Activated CD4-positive, alpha-beta memory T cell treated with anti-CD3 and anti-CD28 coated beads, Interleukin-2, amount 10 ng/mL, durations not matched to agents 7 days and 5 days (primary cell): ENCODE measurements at regions not wholly inside any gene's neighbourhood (a gene's known extent, or its start where the extent isn't known, plus 50 kb on each side); places are given as distances from the start of the nearest gene placed in this dataset.
"Not testable (repeated sequence)": the region's sequence is repeated elsewhere in the genome, so short reads cannot be mapped to it uniquely, and the experiment has no call there.

ENCODE experiments used
- CTCF ChIA-PET: fragments of 350-600 bp; sonication (Branson Sonifier 250); formaldehyde crosslinking; loops from one replicate; lab custom pipeline; 2021; ENCODE audit warnings: antibody characterized with exemption, inconsistent platforms; lab: Charles Lee
- POLR2A ChIA-PET: fragments of 350-600 bp; sonication (Branson Sonifier 250); formaldehyde crosslinking; loops from one replicate; lab custom pipeline; 2021; ENCODE audit warnings: antibody characterized with exemption; lab: Charles Lee
- DNase-seq: peaks from one replicate; pipeline ENCODE4 v3.0.0-alpha.2; 2020
- H3K27ac Mint-ChIP-seq: one replicate; pipeline ENCODE4 v1.8.0; 2021; ENCODE audit warnings: mild to moderate bottlenecking, mixed read lengths
- H3K27me3 Mint-ChIP-seq: one replicate; pipeline ENCODE4 v1.8.0; 2021; ENCODE audit warnings: mixed read lengths
- H3K36me3 Mint-ChIP-seq: one replicate; pipeline ENCODE4 v1.8.0; 2021; ENCODE audit warnings: low read depth, mixed read lengths
- H3K4me1 Mint-ChIP-seq: one replicate; pipeline ENCODE4 v1.8.0; 2021; ENCODE audit warnings: mixed read lengths
- H3K4me3 Mint-ChIP-seq: one replicate; pipeline ENCODE4 v1.8.0; 2021; ENCODE audit warnings: mild to moderate bottlenecking, mixed read lengths
- H3K9me3 Mint-ChIP-seq: one replicate; pipeline ENCODE4 v1.8.0; 2021; ENCODE audit warnings: mixed read lengths

DNA sequence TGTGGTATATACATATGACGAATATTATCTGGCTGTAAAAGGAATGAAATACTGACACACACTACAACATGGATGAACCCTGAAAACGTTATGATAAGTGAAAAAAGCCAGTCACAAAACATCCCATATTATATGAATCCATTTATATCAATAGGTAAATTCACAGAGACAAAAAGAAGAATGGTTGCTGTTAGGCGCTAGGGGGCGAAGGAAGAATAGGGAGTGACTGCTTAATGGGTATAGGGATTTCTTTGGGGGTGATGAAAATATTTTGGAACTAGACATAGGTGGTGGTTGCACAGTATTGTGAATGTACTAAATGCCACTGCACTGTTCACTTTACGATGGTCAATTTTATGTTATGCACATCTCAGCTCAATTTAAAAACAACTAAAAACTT, 96.4 kb upstream of the EGFL6 start:
- Mint-ChIP-seq H3K36me3 (peaks cover 4% of the 10 kb centered on the region), H3K27me3 (no peaks in the 10 kb centered on the region), H3K4me3 (no peak overlapping the region), H3K4me1 (peaks cover 31% of the 10 kb centered on the region), H3K27ac (no peak overlapping the region), H3K9me3 (no peaks in the 10 kb centered on the region)
- no peak for DNase-seq
- ChIA-PET CTCF (interaction anchor here (1.5 to 2.7 kb wide), 2 partner anchors 15 to 526 kb away, joined by 5 to 10 read pairs; no protein-coding TSS in a partner anchor), POLR2A (interaction anchor here (1.3 kb wide), 1 partner anchor 382 kb away, joined by 3 read pairs; no protein-coding TSS in a partner anchor)

DNA sequence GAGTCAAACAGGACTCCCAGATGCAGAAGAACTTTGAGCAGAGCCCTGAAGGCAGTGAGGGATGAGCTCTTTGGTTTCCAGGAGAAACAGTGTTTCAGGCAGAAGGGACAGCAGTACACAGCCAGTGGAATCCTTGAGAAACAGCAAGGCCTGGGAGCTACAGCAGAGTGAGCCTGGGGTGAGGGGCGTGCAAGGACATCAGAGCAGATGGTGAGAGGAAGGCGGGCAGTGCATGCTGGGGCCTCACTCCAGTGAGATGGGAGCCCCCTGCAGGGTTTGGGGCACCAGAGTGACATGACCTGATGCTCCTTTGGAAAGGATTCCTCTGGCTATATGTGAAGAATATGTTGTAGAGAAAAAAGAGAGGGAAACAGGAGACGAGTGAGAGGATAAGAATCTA, 98.1 kb upstream of the EGFL6 start:
- H3K9me3 Mint-ChIP-seq, result no peaks in the 10 kb centered on the region

DNA sequence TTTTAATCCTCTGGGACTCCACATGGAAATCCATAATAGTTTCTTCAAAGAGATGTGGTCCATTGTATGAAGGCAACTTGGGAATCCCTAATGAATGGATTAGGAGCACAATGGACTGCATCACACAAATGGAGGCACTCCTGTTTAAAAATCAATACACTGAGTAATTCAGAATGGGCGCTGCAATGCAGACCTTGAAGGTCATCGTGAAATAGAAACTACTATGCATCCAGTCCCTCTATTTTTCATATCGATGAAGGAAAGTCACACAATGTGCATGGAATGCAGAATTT, 98.8 kb upstream of the EGFL6 start:
- DNase-seq, result no peak
- POLR2A ChIA-PET, result no interaction called here
- CTCF ChIA-PET, result no interaction called here
- Mint-ChIP-seq H3K4me3 (no peak overlapping the region), H3K36me3 (peaks cover 4% of the 10 kb centered on the region), H3K9me3 (no peaks in the 10 kb centered on the region), H3K4me1 (peaks cover 31% of the 10 kb centered on the region), H3K27ac (no peak overlapping the region), H3K27me3 (no peaks in the 10 kb centered on the region)

More for the DNA sequence above, 98.1 kb upstream of the EGFL6 start:
- CTCF ChIA-PET, result no interaction called here
- POLR2A ChIA-PET, result no interaction called here
- no peak for DNase-seq
- no peak overlapping the region for H3K4me3 Mint-ChIP-seq
- H3K27me3 Mint-ChIP-seq, result no peaks in the 10 kb centered on the region
- H3K36me3 Mint-ChIP-seq, result peaks cover 4% of the 10 kb centered on the region
- H3K4me1 Mint-ChIP-seq, result peaks cover 31% of the 10 kb centered on the region
- H3K27ac Mint-ChIP-seq, result no peak overlapping the region

DNA sequence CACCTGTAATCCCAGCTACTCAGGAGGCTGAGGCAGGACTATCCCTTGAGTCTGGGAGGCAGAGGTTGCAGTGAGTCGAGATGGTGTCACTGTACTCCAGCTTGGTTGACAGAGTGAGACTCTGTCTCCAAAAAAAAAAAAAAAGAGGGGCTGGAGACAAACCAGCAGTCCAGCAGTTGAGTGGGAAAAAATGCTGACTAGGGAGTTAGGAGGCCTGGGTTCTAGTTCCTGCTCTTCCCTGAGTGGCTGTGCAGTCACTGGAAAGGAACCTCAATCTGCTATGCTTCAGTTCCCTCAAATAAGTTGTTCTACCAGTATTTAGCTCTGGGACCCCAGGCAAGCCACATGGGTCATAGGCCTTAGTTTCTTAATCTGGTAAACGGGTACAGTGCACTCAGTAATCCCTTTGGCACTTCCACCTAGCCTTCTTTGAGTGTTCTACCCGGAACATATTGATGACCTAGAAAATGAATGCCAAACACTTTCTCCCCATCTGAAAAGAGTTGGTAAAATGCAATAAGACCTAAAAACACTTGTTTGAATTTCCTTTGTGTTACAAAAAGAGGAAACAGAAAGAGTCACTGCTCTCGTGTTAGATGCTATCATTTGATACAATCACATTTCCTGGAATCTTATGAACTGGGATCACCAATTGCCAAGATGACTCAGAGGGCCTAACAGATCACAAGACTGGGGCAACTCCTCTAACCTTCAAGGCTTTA, 99.3 kb upstream of the EGFL6 start:
- no peaks in the 10 kb centered on the region for H3K27me3 Mint-ChIP-seq
- peaks cover 31% of the 10 kb centered on the region for H3K4me1 Mint-ChIP-seq
- H3K27ac Mint-ChIP-seq, result no peak overlapping the region
- peaks cover 4% of the 10 kb centered on the region for H3K36me3 Mint-ChIP-seq
- no peak overlapping the region for H3K4me3 Mint-ChIP-seq
- CTCF ChIA-PET, result no interaction called here
- DNase-seq, result no peak
- POLR2A ChIA-PET, result no interaction called here
- no peaks in the 10 kb centered on the region for H3K9me3 Mint-ChIP-seq

DNA sequence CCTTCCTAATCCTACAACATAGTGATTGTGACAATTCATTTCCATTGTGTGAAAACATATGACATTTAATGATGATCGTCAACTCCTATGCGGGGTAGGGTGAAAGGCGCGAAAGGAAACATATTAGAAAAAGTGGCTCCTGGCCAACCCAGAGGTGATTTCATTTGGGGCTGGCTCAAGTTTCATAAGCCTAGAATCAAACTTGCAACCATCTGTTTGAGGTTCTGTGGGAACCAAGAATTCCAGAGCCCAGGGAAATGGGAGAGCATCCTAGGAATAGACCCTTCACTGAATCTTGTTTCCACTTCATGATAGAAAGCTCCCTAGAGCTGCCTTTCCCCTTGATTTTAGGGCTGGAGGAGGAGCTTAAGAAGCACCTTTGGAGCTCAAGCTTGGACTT, 101.3 kb upstream of the EGFL6 start:
- no peak for DNase-seq
- Mint-ChIP-seq H3K4me1 (peaks cover 16% of the 10 kb centered on the region), H3K36me3 (peaks cover 4% of the 10 kb centered on the region), H3K27me3 (no peaks in the 10 kb centered on the region), H3K27ac (no peak overlapping the region), H3K4me3 (no peak overlapping the region), H3K9me3 (no peaks in the 10 kb centered on the region)
- ChIA-PET POLR2A (no interaction called here), CTCF (interaction anchor here (1.3 kb wide), 1 partner anchor 521 kb away, joined by 3 read pairs; no protein-coding TSS in a partner anchor)

DNA sequence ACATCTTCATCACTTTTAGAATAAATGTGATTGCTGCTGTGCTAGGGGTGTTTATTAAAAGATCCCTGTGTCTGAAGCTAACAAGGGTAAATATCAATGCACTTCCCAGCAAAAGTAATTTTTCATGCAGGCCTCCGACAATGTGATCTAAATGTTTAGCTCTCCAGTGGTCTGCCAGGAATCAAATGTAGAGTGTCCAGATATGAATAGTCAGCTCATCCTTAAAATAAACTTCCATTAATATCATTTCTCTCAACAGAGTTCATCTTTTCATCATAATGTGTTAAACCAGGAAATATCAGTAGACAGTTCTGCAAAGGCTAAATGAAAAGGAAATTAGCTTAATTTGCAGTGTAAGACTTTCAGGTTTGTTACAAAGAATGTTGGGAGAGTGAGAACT, 102.2 kb upstream of the EGFL6 start:
- Mint-ChIP-seq H3K4me1 (peaks cover 13% of the 10 kb centered on the region), H3K27ac (no peak overlapping the region), H3K36me3 (peaks cover 4% of the 10 kb centered on the region), H3K4me3 (no peak overlapping the region), H3K9me3 (peaks cover 5% of the 10 kb centered on the region), H3K27me3 (no peaks in the 10 kb centered on the region)
- ChIA-PET CTCF (interaction anchor here (1.3 kb wide), 1 partner anchor 521 kb away, joined by 3 read pairs; no protein-coding TSS in a partner anchor), POLR2A (no interaction called here)
- no peak for DNase-seq

DNA sequence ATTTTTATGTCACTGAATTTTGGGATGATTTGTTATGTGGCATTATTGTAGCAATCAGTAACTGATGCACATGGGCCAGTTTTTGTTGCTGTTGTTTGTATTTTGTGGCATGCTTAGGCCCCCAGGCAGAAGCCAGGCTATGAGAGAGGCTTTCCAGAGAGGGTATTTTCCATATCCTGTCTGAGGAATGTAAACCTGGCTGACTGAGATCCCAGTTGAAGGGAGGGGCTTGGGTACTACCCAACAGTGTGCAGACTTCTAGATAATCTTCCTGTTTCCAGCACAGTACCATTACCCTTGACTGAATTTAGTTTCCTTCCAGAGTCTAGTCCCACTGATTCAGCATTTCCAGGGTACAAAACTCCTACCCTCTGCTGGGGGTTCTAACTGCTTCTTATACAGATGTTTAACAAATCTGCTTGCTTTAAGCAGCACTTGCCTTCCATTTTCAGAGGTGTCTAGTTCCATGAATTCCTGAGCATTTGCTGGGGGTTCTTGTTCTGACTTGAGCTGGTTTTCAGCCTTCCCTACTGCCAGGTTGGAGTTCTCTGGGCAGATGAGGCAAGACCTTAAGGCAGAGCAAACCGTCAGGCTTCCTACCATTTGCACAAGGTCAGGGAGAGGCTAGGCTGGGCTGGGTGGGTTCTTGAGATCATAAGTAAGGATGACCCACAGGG, 104.7 kb upstream of the EGFL6 start:
- H3K36me3 Mint-ChIP-seq, result peaks cover 4% of the 10 kb centered on the region
- no peak overlapping the region for H3K27ac Mint-ChIP-seq
- no peak for DNase-seq
- ChIA-PET POLR2A (no interaction called here), CTCF (no interaction called here)
- H3K4me3 Mint-ChIP-seq, result no peak overlapping the region
- no peaks in the 10 kb centered on the region for H3K27me3 Mint-ChIP-seq
- peaks cover 5% of the 10 kb centered on the region for H3K9me3 Mint-ChIP-seq
- peaks cover 2% of the 10 kb centered on the region for H3K4me1 Mint-ChIP-seq

DNA sequence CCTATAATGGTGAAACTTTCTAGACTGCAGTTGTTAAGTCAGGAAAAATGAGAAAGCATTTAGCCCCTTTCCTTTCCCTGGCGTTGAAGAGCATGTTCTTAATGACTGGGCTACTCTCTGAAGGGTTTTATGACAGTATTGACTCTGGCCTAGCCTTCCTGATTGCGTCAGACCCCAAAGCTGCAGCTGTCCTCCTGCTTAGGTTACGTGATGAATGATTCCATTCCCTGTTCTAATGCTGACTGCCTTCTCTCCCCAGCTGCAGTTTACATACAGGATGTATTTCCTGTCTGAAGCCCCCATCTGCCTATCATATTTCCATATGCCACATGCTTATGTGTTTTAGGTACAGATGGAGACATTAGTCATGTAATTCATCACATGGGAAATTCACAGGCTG, 105.8 kb upstream of the EGFL6 start:
- Mint-ChIP-seq H3K9me3 (peaks cover 5% of the 10 kb centered on the region), H3K4me1 (no peaks in the 10 kb centered on the region), H3K27me3 (no peaks in the 10 kb centered on the region), H3K27ac (no peak overlapping the region), H3K36me3 (peaks cover under 1% of the 10 kb centered on the region), H3K4me3 (no peak overlapping the region)
- DNase-seq, result no peak
- ChIA-PET CTCF (no interaction called here), POLR2A (no interaction called here)

DNA sequence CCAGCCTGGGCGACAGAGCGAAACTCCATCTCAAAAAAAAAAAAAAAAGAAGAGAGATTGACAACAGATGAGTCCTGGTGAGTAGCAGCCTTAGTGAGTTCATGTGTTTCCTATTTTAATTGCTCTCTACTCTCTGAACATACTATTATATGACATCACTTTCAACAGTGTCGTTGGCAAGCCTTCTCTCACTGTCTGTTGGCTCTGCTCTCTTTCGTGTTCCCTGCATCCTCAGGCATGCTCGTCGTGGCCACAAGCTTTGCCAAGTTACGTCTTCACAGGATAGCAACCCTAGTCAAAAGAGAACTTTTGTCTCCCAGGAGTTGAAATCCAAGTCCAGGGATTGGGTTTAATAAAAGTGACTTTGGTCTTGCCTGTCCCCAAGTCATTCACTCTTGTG, 117.1 kb upstream of the EGFL6 start:
- no peaks in the 10 kb centered on the region for H3K27me3 Mint-ChIP-seq
- no peaks in the 10 kb centered on the region for H3K36me3 Mint-ChIP-seq
- POLR2A ChIA-PET, result no interaction called here
- H3K9me3 Mint-ChIP-seq, result no peaks in the 10 kb centered on the region
- H3K4me1 Mint-ChIP-seq, result no peaks in the 10 kb centered on the region
- no peak overlapping the region for H3K27ac Mint-ChIP-seq
- H3K4me3 Mint-ChIP-seq, result no peak overlapping the region
- DNase-seq, result no peak
- CTCF ChIA-PET, result no interaction called here

DNA sequence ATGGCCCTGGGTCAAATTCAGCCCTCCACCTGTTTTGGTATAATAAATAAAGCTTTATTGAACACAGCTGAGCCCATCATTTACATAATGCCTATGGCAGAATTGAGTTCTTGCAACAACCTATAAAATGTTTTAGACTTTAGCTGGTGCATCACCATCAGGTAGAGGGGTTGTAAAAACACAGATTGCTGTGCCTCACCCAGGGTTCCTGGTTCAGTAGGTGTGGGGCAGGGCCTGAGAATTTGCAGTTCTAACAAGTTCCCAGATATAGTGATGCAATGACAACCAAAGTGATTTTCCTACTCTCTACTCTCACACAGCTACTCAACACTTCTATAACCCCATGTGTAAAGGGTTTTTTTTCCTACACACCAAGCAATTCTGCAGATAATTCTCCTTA, 120.0 kb upstream of the EGFL6 start:
- no peak for DNase-seq
- ChIA-PET CTCF (interaction anchor here (0.7 kb wide), 1 partner anchor 264 kb away, joined by 3 read pairs; no protein-coding TSS in a partner anchor), POLR2A (no interaction called here)
- Mint-ChIP-seq H3K27ac (no peak overlapping the region), H3K4me1 (no peaks in the 10 kb centered on the region), H3K9me3 (no peaks in the 10 kb centered on the region), H3K27me3 (no peaks in the 10 kb centered on the region), H3K4me3 (no peak overlapping the region), H3K36me3 (no peaks in the 10 kb centered on the region)

DNA sequence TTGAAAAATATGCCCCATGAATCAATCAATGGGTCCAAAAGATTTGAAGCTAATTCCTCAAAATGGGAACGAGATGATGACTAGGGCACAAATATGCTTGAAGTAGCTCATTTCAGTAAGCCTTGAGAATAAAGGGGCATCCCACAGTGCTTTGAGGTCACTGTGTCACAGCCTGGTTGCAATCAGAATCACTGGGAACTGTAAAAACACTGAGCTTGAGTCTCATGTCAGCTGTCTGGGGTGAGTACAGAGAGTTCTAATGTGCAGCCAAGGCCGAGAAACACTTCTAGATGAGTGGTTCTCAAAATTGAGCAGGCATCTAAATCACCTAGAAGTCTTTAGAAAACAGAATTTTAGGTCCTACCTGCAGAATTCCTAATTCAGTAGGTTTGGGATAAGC, 120.5 kb upstream of the EGFL6 start:
- no peak overlapping the region for H3K27ac Mint-ChIP-seq
- no peaks in the 10 kb centered on the region for H3K4me1 Mint-ChIP-seq
- CTCF ChIA-PET, result no interaction called here
- no peak for DNase-seq
- POLR2A ChIA-PET, result no interaction called here
- H3K27me3 Mint-ChIP-seq, result no peaks in the 10 kb centered on the region
- H3K36me3 Mint-ChIP-seq, result no peaks in the 10 kb centered on the region
- H3K9me3 Mint-ChIP-seq, result no peaks in the 10 kb centered on the region
- no peak overlapping the region for H3K4me3 Mint-ChIP-seq

DNA sequence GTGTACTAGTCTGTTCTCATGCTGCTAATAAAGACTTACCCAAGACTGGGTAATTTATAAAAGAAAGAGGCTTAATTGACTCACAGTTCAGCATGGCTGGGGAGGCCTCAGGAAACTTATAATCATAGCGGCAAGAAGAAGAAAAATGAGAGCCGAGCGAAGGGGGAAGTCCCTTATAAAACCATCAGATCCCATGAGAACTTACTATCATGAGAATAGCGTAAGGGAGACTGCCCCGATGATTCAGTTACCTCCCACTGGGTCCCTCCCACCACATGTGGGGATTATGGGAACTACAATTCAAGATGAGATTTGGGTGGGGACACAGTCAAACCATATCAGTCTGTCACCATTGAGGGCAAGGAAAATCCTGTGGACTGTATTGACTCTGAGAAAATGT, 121.8 kb upstream of the ATXN3L start:
- H3K27ac Mint-ChIP-seq, CTCF ChIA-PET, H3K4me3 Mint-ChIP-seq: not testable (repeated sequence)

DNA sequence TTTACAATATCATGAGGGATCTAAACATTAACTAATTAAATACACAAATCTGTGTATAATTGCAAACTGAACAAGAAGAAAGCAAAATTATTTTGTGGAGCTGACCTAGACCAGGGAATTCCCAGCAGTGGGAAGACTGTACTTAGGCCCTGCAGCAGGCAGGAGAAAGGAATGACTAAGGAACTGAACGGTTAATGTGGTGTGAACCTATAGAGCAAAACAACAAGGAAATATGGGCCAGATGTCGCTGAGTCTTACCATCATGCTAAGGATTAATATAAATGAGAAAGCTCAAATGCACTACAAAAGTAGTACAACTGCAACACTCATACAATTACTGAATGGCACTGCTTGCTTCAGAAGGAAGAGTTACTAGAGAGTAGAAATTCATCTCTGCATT, 120.3 kb upstream of the ATXN3L start:
- Mint-ChIP-seq H3K36me3 (no peaks in the 10 kb centered on the region), H3K9me3 (no peaks in the 10 kb centered on the region), H3K27me3 (no peaks in the 10 kb centered on the region), H3K27ac (no peak overlapping the region), H3K4me3 (no peak overlapping the region), H3K4me1 (no peaks in the 10 kb centered on the region)
- ChIA-PET POLR2A (no interaction called here), CTCF (no interaction called here)
- DNase-seq, result no peak

More for the DNA sequence above, 121.8 kb upstream of the ATXN3L start:
- H3K9me3 Mint-ChIP-seq, H3K36me3 Mint-ChIP-seq, DNase-seq, H3K4me1 Mint-ChIP-seq, POLR2A ChIA-PET, H3K27me3 Mint-ChIP-seq: not testable (repeated sequence)

DNA sequence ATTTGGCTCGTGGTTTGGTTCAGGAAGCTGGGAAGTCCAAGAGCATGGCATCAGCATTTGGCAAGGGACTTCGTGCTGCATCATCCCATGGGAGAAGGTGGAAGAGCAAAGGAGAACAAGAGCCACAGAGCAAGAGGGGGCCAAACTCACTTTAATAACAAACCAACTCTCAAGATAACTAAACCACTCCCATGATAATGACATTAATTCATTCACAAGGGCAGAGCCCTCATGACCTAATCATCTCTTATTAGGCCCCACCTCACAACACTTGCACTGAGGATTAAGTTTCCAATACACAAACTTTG, 113.4 kb upstream of the ATXN3L start:
- ChIA-PET POLR2A (no interaction called here), CTCF (no interaction called here)
- no peak overlapping the region for H3K27ac Mint-ChIP-seq
- H3K9me3 Mint-ChIP-seq, result no peaks in the 10 kb centered on the region
- no peak for DNase-seq
- H3K36me3 Mint-ChIP-seq, result no peaks in the 10 kb centered on the region
- H3K4me1 Mint-ChIP-seq, result peaks cover 1% of the 10 kb centered on the region
- H3K4me3 Mint-ChIP-seq, result no peak overlapping the region
- no peaks in the 10 kb centered on the region for H3K27me3 Mint-ChIP-seq
